IMR-90 (cell line): ENCODE measurements at regions not wholly inside any gene's neighbourhood (a gene's known extent, or its start where the extent isn't known, plus 50 kb on each side); places are given as distances from the start of the nearest gene placed in this dataset.

Source experiments
- ATAC-seq: fragments of 200-7000 bp; cut with Tn5 transposase; 2 replicates; pipeline ENCODE4 v1.9.1; 2020; ENCODE audit warnings: low read depth, mild to moderate bottlenecking, moderate library complexity
- BruUV-seq: library from RNA; stranded (reverse); fragments of 400-500 nt; replicated peaks from 2 replicates; lab custom pipeline; 2021; lab: Mats Ljungman, UMichigan
- CTCF ChIA-PET: fragments of 300-600 bp; formaldehyde crosslinking; extraction: SDS; loops from one replicate; lab custom pipeline; 2021; ENCODE audit warnings: antibody characterized with exemption; lab: Yijun Ruan, JAX
- POLR2A ChIA-PET: fragments of 300-600 bp; sonication (Branson Sonifier 250); formaldehyde crosslinking; loops from one replicate; lab custom pipeline; 2022; ENCODE audit warnings: antibody characterized with exemption; ENCODE audit not compliant: unreplicated experiment; lab: Charles Lee
- DNase-seq: peaks from one replicate; pipeline ENCODE4 v3.0.0; 2013
- H2AFZ ChIP-seq: replicated peaks from 2 replicates; pipeline ENCODE3; 2013; ENCODE audit warnings: low read length, mild to moderate bottlenecking; ENCODE audit not compliant: poor library complexity
- H2AK5ac ChIP-seq: 2 replicates; pipeline ENCODE4 v1.6.1; 2013; ENCODE audit warnings: low read depth, low read length, inconsistent platforms
- H2AK9ac ChIP-seq: replicated peaks from 2 replicates; pipeline ENCODE3; 2013; ENCODE audit warnings: mild to moderate bottlenecking, low read depth, low read length, moderate library complexity; ENCODE audit not compliant: poor library complexity
- H2BK120ac ChIP-seq: 2 replicates; pipeline ENCODE4 v1.6.1; 2013; ENCODE audit warnings: low read depth, low read length, inconsistent platforms
- H2BK15ac ChIP-seq: 3 replicates; pipeline ENCODE4 v1.6.1; 2013; ENCODE audit warnings: low read depth, low read length, inconsistent platforms
- H2BK20ac ChIP-seq: 2 replicates; pipeline ENCODE4 v1.6.1; 2013; ENCODE audit warnings: low read depth, mild to moderate bottlenecking, inconsistent platforms, low read length, moderate library complexity
- H2BK5ac ChIP-seq: 2 replicates; pipeline ENCODE4 v1.6.1; 2013; ENCODE audit warnings: mild to moderate bottlenecking, low read depth, low read length, inconsistent platforms; ENCODE audit not compliant: poor library complexity, severe bottlenecking
- H3K14ac ChIP-seq: replicated peaks from 2 replicates; pipeline ENCODE4 v1.6.1; 2013; ENCODE audit warnings: low read depth, low read length, inconsistent platforms
- H3K18ac ChIP-seq: 2 replicates; pipeline ENCODE4 v1.6.1; 2013; ENCODE audit warnings: low read depth, low read length, control low read depth
- H3K23ac ChIP-seq: 2 replicates; pipeline ENCODE4 v1.6.1; 2013; ENCODE audit warnings: low read depth, low read length, inconsistent platforms
- H3K27ac ChIP-seq: 2 replicates; pipeline ENCODE4 v1.5.1; 2013; ENCODE audit warnings: mild to moderate bottlenecking, control low read depth, low read length; ENCODE audit not compliant: insufficient read depth
- H3K27me3 ChIP-seq: 2 replicates; pipeline ENCODE4 v1.6.1; 2013; ENCODE audit warnings: low read length; ENCODE audit not compliant: control insufficient read depth, insufficient read depth
- H3K36me3 ChIP-seq: 2 replicates; pipeline ENCODE4 v1.6.1; 2013; ENCODE audit warnings: low read length, mixed read lengths; ENCODE audit not compliant: control insufficient read depth, insufficient read depth
- H3K4ac ChIP-seq: 2 replicates; pipeline ENCODE4 v1.6.1; 2013; ENCODE audit warnings: low read depth, low read length, inconsistent platforms
- H3K4me1 ChIP-seq: 2 replicates; pipeline ENCODE4 v1.6.1; 2013; ENCODE audit warnings: low read length, mixed read lengths; ENCODE audit not compliant: control insufficient read depth, insufficient read depth
- H3K4me2 ChIP-seq: 2 replicates; pipeline ENCODE4 v1.6.1; 2013; ENCODE audit warnings: low read depth, mild to moderate bottlenecking, control low read depth, low read length, moderate library complexity
- H3K4me3 ChIP-seq: 2 replicates; pipeline ENCODE4 v1.5.1; 2013; ENCODE audit warnings: low read depth, mild to moderate bottlenecking, control low read depth, low read length, moderate library complexity; ENCODE audit not compliant: insufficient read depth
- H3K56ac ChIP-seq: 2 replicates; pipeline ENCODE4 v1.6.1; 2013; ENCODE audit warnings: low read length, inconsistent platforms; ENCODE audit not compliant: insufficient read depth; ENCODE audit errors: extremely low read depth
- H3K79me1 ChIP-seq, 2 experiments: 2 replicates each; pipeline ENCODE4 v1.6.1; 2013; ENCODE audit warnings: low read length in 2 of 2, inconsistent platforms in 1 of 2, low read depth in 1 of 2
- H3K9ac ChIP-seq: 2 replicates; pipeline ENCODE4 v1.6.1; 2013; ENCODE audit warnings: low read depth, low read length, control low read depth
- H3K9me1 ChIP-seq: 2 replicates; pipeline ENCODE4 v1.6.1; 2013; ENCODE audit warnings: low read length, inconsistent platforms; ENCODE audit not compliant: insufficient read depth
- H3K9me3 ChIP-seq: 2 replicates; pipeline ENCODE4 v1.6.1; 2013; ENCODE audit warnings: low read length; ENCODE audit not compliant: control insufficient read depth, insufficient read depth
- H4K20me1 ChIP-seq: 2 replicates; pipeline ENCODE4 v1.6.1; 2013; ENCODE audit warnings: low read length, inconsistent platforms; ENCODE audit not compliant: insufficient read depth
- H4K5ac ChIP-seq: 2 replicates; pipeline ENCODE4 v1.6.1; 2013; ENCODE audit warnings: mild to moderate bottlenecking, low read depth, low read length, control low read depth
- H4K8ac ChIP-seq, 2 experiments: 2 replicates each; pipeline ENCODE4 v1.6.1; 2013; ENCODE audit warnings: low read depth in 2 of 2, low read length in 2 of 2, control low read depth in 1 of 2, inconsistent platforms in 1 of 2
- H4K91ac ChIP-seq: 2 replicates; pipeline ENCODE4 v1.6.1; 2013; ENCODE audit warnings: low read depth, low read length, inconsistent platforms; ENCODE audit not compliant: insufficient read depth
- BHLHE40 ChIP-seq: fragments of 150-350 bp; IDR thresholded peaks from 2 replicates; pipeline ENCODE4 v1.6.1; 2016; ENCODE audit warnings: mild to moderate bottlenecking, low read depth, low read length
- CEBPB ChIP-seq: IDR thresholded peaks from 2 replicates; pipeline ENCODE4 v1.6.1; 2012; ENCODE audit warnings: low read depth, low read length, improper control_type of control experiment
- CHD1 ChIP-seq: IDR thresholded peaks from 2 replicates; pipeline ENCODE4 v1.6.1; 2012; ENCODE audit warnings: low read depth, low read length, improper control_type of control experiment
- CTCF ChIP-seq: conservative IDR thresholded peaks from 2 replicates; pipeline ENCODE4 v1.5.1; 2012; ENCODE audit warnings: mild to moderate bottlenecking, low read depth, low read length, improper control_type of control experiment
- ELK1 ChIP-seq: fragments of 150-350 bp; IDR thresholded peaks from 2 replicates; pipeline ENCODE4 v1.6.1; 2016; ENCODE audit warnings: low read depth, mild to moderate bottlenecking, low read length, moderate library complexity, borderline replicate concordance
- FOS ChIP-seq: fragments of 150-350 bp; IDR thresholded peaks from 2 replicates; pipeline ENCODE4 v1.6.1; 2016; ENCODE audit warnings: low read depth, low read length
- MAFK ChIP-seq: IDR thresholded peaks from 2 replicates; pipeline ENCODE4 v1.6.1; 2012; ENCODE audit warnings: low read depth, low read length, improper control_type of control experiment
- MAZ ChIP-seq: IDR thresholded peaks from 2 replicates; pipeline ENCODE4 v1.6.1; 2012; ENCODE audit warnings: low read depth, mild to moderate bottlenecking, low read length, improper control_type of control experiment, moderate library complexity, borderline replicate concordance
- MXI1 ChIP-seq: IDR thresholded peaks from 2 replicates; pipeline ENCODE4 v1.6.1; 2012; ENCODE audit warnings: low read depth, mild to moderate bottlenecking, low read length, moderate library complexity, borderline replicate concordance
- NFE2L2 ChIP-seq: fragments of 150-350 bp; IDR thresholded peaks from 2 replicates; pipeline ENCODE4 v1.6.1; 2016; ENCODE audit warnings: low read depth, mild to moderate bottlenecking, low read length
- POLR2A ChIP-seq: IDR thresholded peaks from 2 replicates; pipeline ENCODE4 v1.6.1; 2012; ENCODE audit warnings: mild to moderate bottlenecking, low read depth, low read length
- RAD21 ChIP-seq: IDR thresholded peaks from 2 replicates; pipeline ENCODE4 v1.6.1; 2012; ENCODE audit warnings: low read length, improper control_type of control experiment
- RCOR1 ChIP-seq: IDR thresholded peaks from 2 replicates; pipeline ENCODE4 v1.6.1; 2012; ENCODE audit warnings: mild to moderate bottlenecking, low read length, improper control_type of control experiment; ENCODE audit not compliant: insufficient replicate concordance
- RFX5 ChIP-seq: IDR thresholded peaks from 2 replicates; pipeline ENCODE4 v1.8.0; 2012; ENCODE audit warnings: low read depth, mild to moderate bottlenecking, low read length, moderate library complexity
- SMC3 ChIP-seq: fragments of 150-350 bp; IDR thresholded peaks from 2 replicates; pipeline ENCODE4 v1.6.1; 2016; ENCODE audit warnings: low read depth, mild to moderate bottlenecking, antibody characterized with exemption, low read length, moderate library complexity
- USF2 ChIP-seq: fragments of 150-350 bp; IDR thresholded peaks from 2 replicates; pipeline ENCODE4 v1.6.1; 2017; ENCODE audit warnings: mild to moderate bottlenecking, antibody characterized with exemption, low read length, low read depth
- WGBS, 2 experiments: methylation state at CpG; one replicate each; pipeline versions ENCODE4 v1.1.5 to v1.1.7; 2013; ENCODE audit warnings: missing lambda C conversion rate in 2 of 2; ENCODE audit not compliant: insufficient read length in 1 of 2; ENCODE audit errors: extremely low coverage in 2 of 2; 5-methylcytosine and 5-hydroxymethylcytosine counted together
- dilution Hi-C: fragments of 300-500 bp; cut with HindIII; formaldehyde crosslinking; loops from one replicate; pipeline ENCODE4 v1.14.3; 2018; ENCODE audit warnings: low sequenced_read_pairs; ENCODE audit not compliant: unreplicated experiment
- in situ Hi-C: fragments of 300-500 bp; cut with MboI; formaldehyde crosslinking; loops from 3 replicates; pipeline ENCODE4 v1.14.3; 2019; ENCODE audit warnings: low sequenced_read_pairs, inconsistent platforms, mixed read lengths
- intact Hi-C: fragments of 100-400 bp; cut with micrococcal nuclease; formaldehyde crosslinking; loops from 2 replicates; pipeline ENCODE4 v1.10.0; 2022

DNA sequence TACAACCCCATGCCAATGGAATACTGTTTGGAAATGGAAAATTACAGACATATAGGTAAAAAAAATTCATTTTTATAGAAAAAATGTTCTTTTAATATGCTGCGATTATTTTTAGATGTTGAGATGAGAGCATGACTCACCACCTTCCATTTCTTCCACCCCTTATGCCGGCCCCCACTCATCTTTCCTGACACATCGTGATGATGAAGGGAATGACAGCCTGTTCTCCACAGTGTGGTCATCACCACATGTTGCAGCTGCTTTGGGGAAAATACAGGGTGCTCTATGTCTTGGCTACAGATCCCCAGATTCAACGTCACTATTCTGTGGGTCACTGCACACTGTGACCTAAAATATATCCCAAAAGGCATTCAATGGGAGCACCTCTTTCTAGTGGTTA lies 916.2 kb downstream of the METTL15 start:
- Histone ChIP-seq H2BK20ac (peak overlapping the region; percentile 69; the same call in 1 of the 2 replicates), H3K4ac (peak overlapping the region; percentile 48), H3K56ac (no peak overlapping the region), H2BK5ac (peak overlapping the region; percentile 31), H3K9me1 (no peaks in the 10 kb centered on the region), H4K8ac (peak overlapping the region; percentile 46 to 49; a peak in 3 of 4 replicates), H2AFZ (no peak overlapping the region), H3K79me1 (no peaks in the 10 kb centered on the region), H3K27ac (no peak overlapping the region), H3K27me3 (no peaks in the 10 kb centered on the region), H3K4me3 (no peak overlapping the region), H2BK120ac (peak overlapping the region; percentile 39; the same call in 1 of the 2 replicates), H3K18ac (peak overlapping the region; percentile 60; the same call in 1 of the 2 replicates), H3K9me3 (peaks cover 7% of the 10 kb centered on the region), H3K23ac (no peak overlapping the region), H3K4me2 (no peak overlapping the region), H4K20me1 (no peaks in the 10 kb centered on the region), H3K9ac (no peak overlapping the region), H2AK5ac (no peak overlapping the region), H4K91ac (peak overlapping the region; percentile 56), H2BK15ac (peak overlapping the region; percentile 22; the same call in 1 of the 3 replicates), H2AK9ac (no peak overlapping the region), H3K4me1 (peaks cover 3% of the 10 kb centered on the region; the same call in 1 of the 2 replicates), H3K36me3 (no peaks in the 10 kb centered on the region), H4K5ac (peak overlapping the region; percentile 39; the same call in 1 of the 2 replicates), H3K14ac (peak overlapping the region; percentile 37)
- in situ Hi-C loops: no loop called here
- DNase-seq (peak; percentile 46), ATAC-seq (no peak)
- 80% methylated on average over 1 of the region's 4 CpGs; no CpG with 5 or more reads in 1 of the 2 experiments for WGBS, 2 experiments
- no TSS peak for BruUV-seq
- TF ChIP-seq CEBPB (no peak), FOS (no peak), RCOR1 (no peak), MXI1 (no peak), SMC3 (no peak), NFE2L2 (no peak), MAFK (no peak), USF2 (no peak), CTCF (no peak), MAZ (no peak), BHLHE40 (no peak), POLR2A (no peak), RAD21 (no peak), ELK1 (no peak), RFX5 (no peak), CHD1 (no peak)
- intact Hi-C loops: loop anchor here (5.0 kb wide), 2 partner anchors 267 to 303 kb away; no protein-coding TSS in a partner anchor
- POLR2A ChIA-PET: no interaction called here
- CTCF ChIA-PET: interaction anchor here (0.5 kb wide), 1 partner anchor 28 kb away, joined by 3 read pairs; no protein-coding TSS in a partner anchor
- dilution Hi-C loops: no loop called here
